Testis (tissue), 2 donors: ENCODE measurements at regions not wholly inside any gene's neighbourhood (a gene's known extent, or its start where the extent isn't known, plus 50 kb on each side); places are given as distances from the start of the nearest gene placed in this dataset.

Experiments
- DNase-seq: peaks from one replicate; pipeline ENCODE4 v3.0.0-alpha.2; 2019
- H3K27ac ChIP-seq, 2 donors: fragments of 200-600 bp; sonication (generic); one replicate each; pipeline ENCODE4 v1.5.1; 2019
- H3K27me3 ChIP-seq: fragments of 200-600 bp; sonication (generic); one replicate; pipeline ENCODE4 v1.5.1; 2019
- H3K36me3 ChIP-seq: fragments of 200-600 bp; sonication (generic); one replicate; pipeline ENCODE4 v1.5.1; 2017; ENCODE audit warnings: low read depth; ENCODE audit errors: missing control alignments
- H3K4me1 ChIP-seq: fragments of 200-600 bp; sonication (generic); one replicate; pipeline ENCODE4 v1.5.1; 2019
- H3K4me3 ChIP-seq, 2 donors: fragments of 200-600 bp; sonication (generic); one replicate each; pipeline ENCODE4 v1.5.1; 2017 to 2019
- H3K9me3 ChIP-seq: fragments of 200-600 bp; sonication (generic); one replicate; pipeline ENCODE4 v1.5.1; 2017
- CTCF ChIP-seq, 3 experiments: fragments of 450-650 bp in 2 of 3; fragments of 200-600 bp in 1 of 3; sonication (generic) in 1 of 3; IDR thresholded peaks; one replicate each; pipeline ENCODE4 v1.5.1; 2016 to 2019; ENCODE audit warnings: antibody characterized with exemption in 3 of 3, mild to moderate bottlenecking in 2 of 3, moderate library complexity in 1 of 3
- POLR2A ChIP-seq: fragments of 450-650 bp; IDR thresholded peaks from one replicate; pipeline ENCODE4 v1.6.1; 2017; ENCODE audit warnings: antibody characterized with exemption, mild to moderate bottlenecking, moderate library complexity
- WGBS, 2 donors: methylation state at CpG; one replicate each; pipeline ENCODE4 v1.1.5; 2018; 5-methylcytosine and 5-hydroxymethylcytosine counted together
- intact Hi-C: fragments of 100-400 bp; cut with DNase I; formaldehyde crosslinking; loops from one replicate; pipeline ENCODE4 v1.15.1; 2023; ENCODE audit warnings: low total_unique reads

DNA sequence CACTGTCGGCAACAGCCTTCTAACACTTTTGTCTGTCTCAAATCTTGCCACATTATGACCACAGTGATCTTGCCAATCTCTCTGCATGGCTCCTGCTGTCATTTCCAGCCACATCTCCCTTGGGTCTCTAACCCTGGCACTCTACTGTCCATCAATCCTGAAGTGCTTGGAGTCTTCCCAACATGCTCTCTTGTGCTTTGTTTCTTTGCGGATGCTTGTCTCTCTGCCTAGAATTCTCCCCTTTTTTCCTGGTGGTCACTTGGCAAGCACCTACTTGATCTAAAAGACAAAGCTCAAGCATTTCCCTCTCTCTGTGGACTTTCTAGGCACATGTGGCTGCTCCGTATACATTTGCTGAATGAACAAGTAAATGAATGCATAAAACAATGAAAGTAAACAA, 290.7 kb upstream of the MAP3K7 start:
- WGBS, 2 donors, result 90 to 94% methylated on average over 3 of the region's 3 CpGs

DNA sequence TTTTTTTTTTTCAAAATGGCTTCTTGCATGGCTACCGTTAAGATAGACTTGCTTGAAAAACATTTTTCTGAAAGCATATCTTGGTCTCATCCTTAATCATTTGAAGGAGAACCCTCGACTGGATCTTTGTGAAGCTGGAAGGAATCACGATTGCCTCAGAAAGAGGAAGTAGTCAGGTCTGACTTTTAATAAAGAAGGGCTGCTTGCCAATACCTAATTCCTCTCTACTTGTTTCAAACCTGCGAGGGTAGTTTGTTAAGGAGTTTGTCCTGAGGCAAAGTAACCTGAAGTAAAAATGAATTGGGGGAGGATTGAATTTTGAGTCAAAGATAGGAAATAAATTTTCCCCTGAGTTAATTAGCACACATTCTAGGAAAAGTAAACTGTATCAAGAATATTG, 288.1 kb upstream of the MAP3K7 start:
- Histone ChIP-seq H3K36me3 (no peaks in the 10 kb centered on the region), H3K4me3 (no peak overlapping the region), H3K27ac (no peak overlapping the region), H3K27me3 (no peaks in the 10 kb centered on the region), H3K9me3 (no peaks in the 10 kb centered on the region), H3K4me1 (no peaks in the 10 kb centered on the region)
- 68 to 76% methylated on average over 4 of the region's 4 CpGs for WGBS, 2 donors
- no peak for TF ChIP-seq POLR2A
- TF ChIP-seq CTCF (IDR thresholded peaks at IDR 0.05), result no peak
- intact Hi-C loops, result no loop called here
- DNase-seq, result no peak

More for the DNA sequence above, 290.7 kb upstream of the MAP3K7 start:
- Histone ChIP-seq H3K27ac (no peak overlapping the region), H3K9me3 (no peaks in the 10 kb centered on the region), H3K27me3 (no peaks in the 10 kb centered on the region), H3K36me3 (no peaks in the 10 kb centered on the region), H3K4me1 (no peaks in the 10 kb centered on the region), H3K4me3 (no peak overlapping the region)
- no peak for DNase-seq
- intact Hi-C loops, result no loop called here
- TF ChIP-seq POLR2A (no peak), CTCF (IDR thresholded peaks at IDR 0.05) (no peak)

- Histone ChIP-seq H3K4me1 (no peaks in the 10 kb centered on the region), H3K27me3 (no peaks in the 10 kb centered on the region), H3K4me3 (no peak overlapping the region), H3K36me3 (no peaks in the 10 kb centered on the region), H3K27ac (no peak overlapping the region), H3K9me3 (no peaks in the 10 kb centered on the region)
- no peak for TF ChIP-seq CTCF (IDR thresholded peaks at IDR 0.05)
- TF ChIP-seq POLR2A, result no peak
- 48 to 54% methylated on average over 8 of the region's 8 CpGs for WGBS, 2 donors
- intact Hi-C loops, result no loop called here
- DNase-seq, result no peak
Observed at GRCh38 chr6:90872981-90873380, 286.1 kb upstream of the MAP3K7 start.

GRCh38 chr6:90870561-90870960, 283.7 kb upstream of the MAP3K7 start:
- Histone ChIP-seq H3K9me3 (no peaks in the 10 kb centered on the region), H3K4me1 (no peaks in the 10 kb centered on the region), H3K4me3 (no peak overlapping the region), H3K27me3 (no peaks in the 10 kb centered on the region), H3K36me3 (no peaks in the 10 kb centered on the region), H3K27ac (no peak overlapping the region)
- TF ChIP-seq CTCF (IDR thresholded peaks at IDR 0.05) (no peak), POLR2A (no peak)
- 88% methylated on average over 1 of the region's 1 CpG for WGBS, 2 donors
- intact Hi-C loops, result no loop called here
- no peak for DNase-seq

- no peak for DNase-seq
- intact Hi-C loops, result no loop called here
- no peaks in the 10 kb centered on the region for H3K9me3 ChIP-seq
- H3K27me3 ChIP-seq, result no peaks in the 10 kb centered on the region
- H3K36me3 ChIP-seq, result no peaks in the 10 kb centered on the region
- no peak overlapping the region for H3K4me3 ChIP-seq
- no peak overlapping the region for H3K27ac ChIP-seq
- no peaks in the 10 kb centered on the region for H3K4me1 ChIP-seq
- TF ChIP-seq CTCF (IDR thresholded peaks at IDR 0.05) (no peak), POLR2A (no peak)
- 85 to 94% methylated on average over 2 of the region's 2 CpGs for WGBS, 2 donors
Observed at GRCh38 chr6:90868656-90869055, 281.8 kb upstream of the MAP3K7 start.
